GM23338 (cell line): ENCODE measurements at regions not wholly inside any gene's neighbourhood (a gene's known extent, or its start where the extent isn't known, plus 50 kb on each side); places are given as distances from the start of the nearest gene placed in this dataset.

Source experiments
- ATAC-seq: fragments of 200-7000 bp; cut with Tn5 transposase; 3 replicates; pipeline ENCODE4 v1.9.1; 2020
- DNase-seq: peaks from one replicate; pipeline ENCODE4 v3.0.0-alpha.2; 2015; ENCODE audit warnings: low spot score
- H2AFZ ChIP-seq: fragments of 200-600 bp; sonication (generic); 2 replicates; pipeline ENCODE4 v1.8.0; 2016; ENCODE audit warnings: antibody characterized with exemption, mild to moderate bottlenecking, moderate library complexity
- H3F3A ChIP-seq: fragments of 200-600 bp; sonication (generic); replicated peaks from 2 replicates; pipeline ENCODE4 v1.8.0; 2017; ENCODE audit warnings: antibody characterized with exemption, mixed run types, low read depth
- H3K27ac ChIP-seq: fragments of 200-600 bp; sonication (generic); 2 replicates; pipeline ENCODE4 v1.6.1; 2016; ENCODE audit warnings: low read depth
- H3K27me3 ChIP-seq: fragments of 200-600 bp; sonication (generic); 2 replicates; pipeline ENCODE4 v1.8.0; 2016; ENCODE audit warnings: mild to moderate bottlenecking, mixed run types, moderate library complexity; ENCODE audit not compliant: insufficient read depth
- H3K36me3 ChIP-seq: fragments of 200-600 bp; sonication (generic); 2 replicates; pipeline ENCODE4 v1.8.0; 2016; ENCODE audit warnings: mild to moderate bottlenecking; ENCODE audit not compliant: insufficient read depth
- H3K4me1 ChIP-seq: fragments of 200-600 bp; sonication (generic); 2 replicates; pipeline ENCODE4 v1.8.0; 2016; ENCODE audit warnings: mild to moderate bottlenecking, moderate library complexity; ENCODE audit not compliant: insufficient read depth
- H3K4me2 ChIP-seq: fragments of 200-600 bp; sonication (generic); 2 replicates; pipeline ENCODE4 v1.7.1; 2017; ENCODE audit warnings: mixed run types
- H3K4me3 ChIP-seq: fragments of 200-600 bp; sonication (generic); 2 replicates; pipeline ENCODE4 v1.6.1; 2016; ENCODE audit warnings: mixed run types
- H3K79me2 ChIP-seq: fragments of 200-600 bp; sonication (generic); replicated peaks from 2 replicates; pipeline ENCODE4 v1.8.0; 2017; ENCODE audit warnings: mild to moderate bottlenecking; ENCODE audit not compliant: insufficient read depth
- H3K9me2 ChIP-seq: fragments of 200-600 bp; sonication (generic); 2 replicates; pipeline ENCODE4 v1.8.0; 2017; ENCODE audit not compliant: insufficient read depth
- H4K20me1 ChIP-seq: fragments of 200-600 bp; sonication (generic); replicated peaks from 2 replicates; pipeline ENCODE4 v1.8.0; 2017; ENCODE audit warnings: mild to moderate bottlenecking; ENCODE audit not compliant: insufficient read depth
- H3K27ac Mint-ChIP-seq: 2 replicates; pipeline ENCODE4 v1.8.0; 2020; ENCODE audit warnings: inconsistent platforms, mild to moderate bottlenecking, moderate library complexity, mixed read lengths
- H3K27me3 Mint-ChIP-seq: 3 replicates; pipeline ENCODE4 v1.8.0; 2022; ENCODE audit warnings: low read depth, mild to moderate bottlenecking, moderate library complexity, mixed read lengths, inconsistent platforms; ENCODE audit not compliant: insufficient read depth, poor library complexity
- H3K36me3 Mint-ChIP-seq: 3 replicates; pipeline ENCODE4 v1.8.0; 2021; ENCODE audit warnings: low read depth, mild to moderate bottlenecking, inconsistent platforms, moderate library complexity, mixed read lengths
- H3K4me1 Mint-ChIP-seq: 3 replicates; pipeline ENCODE4 v1.8.0; 2020; ENCODE audit warnings: mild to moderate bottlenecking, inconsistent platforms, mixed read lengths
- H3K4me3 Mint-ChIP-seq: 3 replicates; pipeline ENCODE4 v1.8.0; 2021; ENCODE audit warnings: moderate library complexity, mild to moderate bottlenecking, inconsistent platforms, mixed read lengths
- H3K9me3 Mint-ChIP-seq: 3 replicates; pipeline ENCODE4 v1.8.0; 2020; ENCODE audit warnings: moderate library complexity, mild to moderate bottlenecking, inconsistent platforms, mixed read lengths
- CREB1 ChIP-seq: fragments of 250-450 bp; sonication (Bioruptor Pico); IDR thresholded peaks from 2 replicates; pipeline ENCODE4 v1.5.0; 2020; ENCODE audit warnings: low read depth, mild to moderate bottlenecking, moderate library complexity
- EZH2 ChIP-seq: fragments of 200-600 bp; sonication (generic); IDR thresholded peaks from one replicate; pipeline ENCODE4 v1.8.0; 2017; ENCODE audit warnings: antibody characterized with exemption, mild to moderate bottlenecking, low read depth; ENCODE audit not compliant: unreplicated experiment
- JUNB ChIP-seq: IDR thresholded peaks from one replicate; pipeline ENCODE4 v1.6.1; 2016; ENCODE audit warnings: antibody characterized with exemption; ENCODE audit not compliant: unreplicated experiment
- NANOG ChIP-seq: IDR thresholded peaks from 2 replicates; pipeline ENCODE4 v1.6.1; 2016; ENCODE audit warnings: antibody characterized with exemption, borderline replicate concordance
- POLR2AphosphoS5 ChIP-seq: IDR thresholded peaks from 2 replicates; pipeline ENCODE4 v1.6.1; 2016; ENCODE audit warnings: antibody characterized with exemption, low read depth
- STAT1 ChIP-seq: IDR thresholded peaks from one replicate; pipeline ENCODE4 v1.6.1; 2016; ENCODE audit warnings: antibody characterized with exemption; ENCODE audit not compliant: unreplicated experiment
- ZNF331 ChIP-seq: fragments of 250-450 bp; sonication (Bioruptor Pico); IDR thresholded peaks from 2 replicates; pipeline ENCODE4 v1.5.0; 2020; ENCODE audit warnings: low read depth, mild to moderate bottlenecking, moderate library complexity
- ZNF462 ChIP-seq: fragments of 250-450 bp; sonication (Bioruptor Pico); IDR thresholded peaks from 2 replicates; pipeline ENCODE4 v1.5.0; 2020; ENCODE audit warnings: mild to moderate bottlenecking, moderate library complexity

GRCh38 chr11:37199082-37199481 lies 601.0 kb upstream of the RAG2 start:
- no peak for TF ChIP-seq JUNB
- no peak for TF ChIP-seq STAT1
- no peak for TF ChIP-seq POLR2AphosphoS5
- no peak for TF ChIP-seq NANOG
- no peak for TF ChIP-seq CREB1 (CRISPR knock-in tag)
- TF ChIP-seq ZNF462, result no peak
- no peak for TF ChIP-seq EZH2
- TF ChIP-seq ZNF331, result no peak
- no peak for ATAC-seq

GRCh38 chr11:37184326-37184725 lies 586.3 kb upstream of the RAG2 start:
- Histone ChIP-seq H3K27ac (no peak overlapping the region), H4K20me1 (no peaks in the 10 kb centered on the region), H3K4me3 (no peak overlapping the region), H3K9me2 (no peaks in the 10 kb centered on the region), H3K79me2 (no peaks in the 10 kb centered on the region), H3K27me3 (no peaks in the 10 kb centered on the region), H3K4me1 (no peaks in the 10 kb centered on the region), H2AFZ (no peak overlapping the region), H3K36me3 (0 out of 2 replicates have a peak, but pooled peaks cover 2% of the 10 kb centered on the region), H3F3A (no peaks in the 10 kb centered on the region), H3K4me2 (no peak overlapping the region)
- no peaks in the 10 kb centered on the region for H3K4me1 Mint-ChIP-seq
- DNase-seq, result no peak
- H3K36me3 Mint-ChIP-seq, result peaks cover 21% of the 10 kb centered on the region
- TF ChIP-seq ZNF331 (no peak), EZH2 (no peak)
- H3K4me3 Mint-ChIP-seq, result no peak overlapping the region
- H3K27me3 Mint-ChIP-seq, result peaks cover 2% of the 10 kb centered on the region
- no peak overlapping the region for H3K27ac Mint-ChIP-seq
- ATAC-seq, result no peak
- peaks cover 94% of the 10 kb centered on the region for H3K9me3 Mint-ChIP-seq

More at GRCh38 chr11:37199082-37199481, 601.0 kb upstream of the RAG2 start:
- H3K27ac ChIP-seq, result no peak overlapping the region
- H3K4me3 ChIP-seq, result no peak overlapping the region
- Mint-ChIP-seq H3K4me1 (no peaks in the 10 kb centered on the region), H3K36me3 (peaks cover 27% of the 10 kb centered on the region), H3K27me3 (peaks cover under 1% of the 10 kb centered on the region), H3K4me3 (no peak overlapping the region), H3K27ac (no peak overlapping the region), H3K9me3 (peaks cover 90% of the 10 kb centered on the region)
- H3K79me2 ChIP-seq, result no peaks in the 10 kb centered on the region
- no peaks in the 10 kb centered on the region for H3K27me3 ChIP-seq
- H3K36me3 ChIP-seq, result peaks cover 5% of the 10 kb centered on the region; the same call in 1 of the 2 replicates
- no peak overlapping the region for H2AFZ ChIP-seq
- H4K20me1 ChIP-seq, result no peaks in the 10 kb centered on the region
- H3F3A ChIP-seq, result no peaks in the 10 kb centered on the region
- no peak for DNase-seq
- H3K9me2 ChIP-seq, result no peaks in the 10 kb centered on the region
- H3K4me1 ChIP-seq, result no peaks in the 10 kb centered on the region
- no peak overlapping the region for H3K4me2 ChIP-seq
